D341Med (cell line): ENCODE measurements at regions not wholly inside any gene's neighbourhood (a gene's known extent, or its start where the extent isn't known, plus 50 kb on each side); places are given as distances from the start of the nearest gene placed in this dataset.

Source experiments
- DNase-seq: peaks from one replicate; pipeline ENCODE4 v3.0.0; 2012; ENCODE audit warnings: low spot score

DNA sequence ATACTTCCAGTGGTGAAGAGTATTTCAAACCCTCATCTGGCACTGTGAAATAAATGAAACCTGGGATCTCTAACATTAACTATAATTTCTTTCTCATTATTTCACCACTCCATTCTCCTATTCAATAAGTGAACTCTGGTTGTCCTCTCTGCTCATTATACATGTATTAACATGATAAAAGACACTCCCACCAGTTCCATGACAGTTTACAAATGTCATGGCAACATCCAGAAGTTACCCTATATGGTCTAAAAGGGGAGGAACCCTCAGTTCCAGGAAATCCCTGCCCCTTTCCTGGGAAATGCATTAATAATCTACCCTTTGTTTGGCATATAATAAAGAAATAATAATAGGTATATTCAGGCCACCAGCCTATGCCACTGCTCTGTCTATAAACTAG is 62.7 kb upstream of the BRINP3 start:
- DNase-seq, result no peak

DNA sequence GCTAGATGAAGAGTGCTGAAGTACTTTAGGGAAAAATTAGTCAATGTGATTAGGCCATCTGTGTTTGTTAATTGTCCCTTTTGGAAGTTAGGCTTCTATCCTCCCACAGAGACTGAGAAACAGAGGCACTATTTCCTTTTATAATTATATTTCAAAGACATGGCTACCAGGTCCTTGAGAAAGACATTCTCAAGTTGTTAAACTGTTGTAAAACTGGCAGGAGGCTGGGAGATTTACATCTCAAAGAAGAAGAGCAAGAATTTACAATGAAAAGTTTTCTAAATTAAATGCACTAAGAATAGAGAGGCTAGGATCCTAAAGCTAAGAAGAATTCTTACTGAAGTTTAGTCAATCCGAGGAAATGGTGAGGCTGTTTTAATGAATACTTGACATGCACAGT is 74.0 kb upstream of the BRINP3 start:
- DNase-seq, result no peak

DNA sequence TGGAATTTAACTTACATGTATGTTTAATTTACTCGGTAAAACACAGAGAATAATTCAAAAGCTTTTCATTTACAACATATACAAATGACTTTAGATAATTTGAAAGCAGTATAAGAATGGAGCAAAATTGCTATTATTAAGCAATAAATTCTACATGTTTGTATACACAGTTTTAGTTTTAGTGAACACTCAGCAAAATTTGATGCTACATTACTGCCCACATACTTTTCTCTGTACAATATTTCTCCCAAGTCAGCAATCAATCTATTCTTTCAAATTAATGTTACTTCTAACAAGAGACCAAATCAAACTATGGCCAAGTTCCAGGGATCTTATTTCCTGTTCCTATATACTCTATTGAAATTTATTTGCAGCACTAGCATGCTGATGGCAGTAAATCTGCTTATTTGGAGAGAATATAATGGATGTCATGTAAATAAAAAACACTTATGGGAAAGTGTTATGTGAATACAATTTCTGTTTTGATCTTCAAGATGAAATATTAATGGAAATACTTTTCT is 82.6 kb upstream of the BRINP3 start:
- DNase-seq, result no peak

DNA sequence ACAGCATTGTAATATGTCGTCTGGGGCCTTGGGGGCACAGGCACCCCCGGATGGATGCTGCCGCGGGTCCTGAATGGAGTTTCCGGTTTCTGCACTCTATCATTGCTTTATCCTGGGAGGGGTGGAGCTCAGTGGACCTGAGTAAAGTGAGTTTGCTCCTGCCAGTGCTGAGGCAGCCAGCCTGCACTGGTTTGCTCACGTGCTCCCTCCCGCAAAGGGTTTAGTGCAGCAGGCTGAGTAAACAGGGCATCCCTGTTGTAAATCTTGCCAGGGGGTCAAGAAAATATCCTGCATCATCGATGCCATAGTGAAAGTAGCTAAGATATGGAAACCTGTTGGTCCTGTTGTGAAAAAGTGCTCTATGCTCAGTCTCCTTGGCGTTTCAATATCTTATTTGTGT is 85.6 kb upstream of the BRINP3 start:
- DNase-seq, result no peak

DNA sequence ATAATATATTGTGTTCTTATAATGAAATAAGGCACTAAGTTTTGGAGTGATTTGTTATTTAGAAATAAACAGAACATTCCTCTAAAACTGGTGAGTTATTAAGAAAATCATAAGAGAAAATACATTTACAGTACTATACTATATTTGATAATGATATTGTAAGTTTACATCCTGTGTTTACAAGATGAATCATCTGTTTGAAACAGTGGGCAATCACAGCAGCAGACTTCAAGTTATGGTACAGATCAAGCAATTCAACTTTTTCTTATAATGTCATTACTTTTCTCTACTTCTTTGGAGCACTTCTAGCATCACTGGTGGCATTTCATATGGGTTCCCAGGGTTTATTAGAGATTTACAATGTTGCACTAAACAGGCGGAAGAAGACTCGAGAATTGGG is 86.5 kb upstream of the BRINP3 start:
- DNase-seq, result no peak

DNA sequence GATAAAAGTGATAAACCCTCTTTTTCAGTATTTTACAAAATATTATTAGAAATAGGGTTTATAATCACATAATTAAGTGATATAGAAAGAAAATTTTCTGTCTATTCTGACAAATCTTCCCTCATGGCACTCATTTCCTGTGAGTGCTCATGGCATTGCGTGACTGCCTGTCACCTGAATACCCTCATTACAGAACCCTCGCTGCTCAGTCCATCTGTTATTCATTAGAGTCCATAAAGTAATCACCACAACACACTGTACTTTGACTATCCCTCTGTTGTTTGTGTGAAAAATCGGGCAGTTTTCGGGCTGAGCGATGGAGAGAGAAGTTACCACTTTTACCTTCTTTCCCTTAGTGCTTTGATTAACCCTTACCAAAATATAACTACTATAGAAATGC is 100.4 kb upstream of the BRINP3 start:
- no peak for DNase-seq

DNA sequence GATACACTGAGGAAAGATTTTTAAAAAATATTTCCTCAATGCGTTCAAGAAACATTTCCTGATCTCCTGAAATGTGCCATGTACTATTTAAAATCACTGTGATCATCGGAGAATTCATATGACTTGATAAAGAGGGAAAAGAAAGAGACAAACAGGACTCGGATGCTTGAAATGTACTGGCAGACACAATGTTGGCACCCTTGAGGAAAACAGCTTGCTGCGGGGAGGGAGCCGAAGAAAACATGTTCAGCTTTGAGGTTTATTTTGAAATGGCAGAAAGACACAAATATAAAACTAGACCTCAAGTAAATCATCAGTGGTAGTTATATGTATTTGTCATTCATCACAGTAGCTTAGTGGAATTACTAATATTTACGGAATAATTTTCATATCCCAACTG is 100.9 kb upstream of the BRINP3 start:
- DNase-seq, result no peak

DNA sequence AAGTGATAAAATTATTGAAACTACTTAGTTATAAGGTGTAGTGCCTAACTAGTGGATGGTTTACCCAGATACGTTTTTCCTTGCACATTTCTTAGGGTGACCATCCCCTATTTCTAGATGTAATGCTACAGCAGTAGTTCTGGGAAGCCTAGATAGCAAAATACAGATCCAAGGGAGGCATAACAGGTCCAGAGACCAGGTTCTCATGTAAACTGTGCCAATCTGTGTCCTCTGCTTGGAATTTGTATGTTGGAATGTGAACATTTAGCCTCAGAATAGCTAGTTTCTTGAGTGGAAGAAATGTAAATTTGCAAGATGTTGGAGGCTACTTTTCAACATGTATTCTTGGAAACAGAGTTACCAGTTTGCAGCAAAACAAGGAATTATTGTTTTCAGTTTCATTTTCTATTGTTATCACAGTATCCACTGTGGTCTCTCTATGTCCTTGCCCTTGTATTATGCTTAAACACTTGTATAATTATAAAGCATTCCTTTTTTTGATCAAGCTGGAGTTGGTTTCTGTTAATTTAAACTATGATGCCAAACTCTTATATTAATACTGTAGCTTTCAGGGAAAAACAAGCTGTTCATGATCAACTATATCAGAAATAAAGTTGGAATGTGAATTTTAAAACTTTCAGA is 102.0 kb upstream of the BRINP3 start:
- DNase-seq, result no peak

DNA sequence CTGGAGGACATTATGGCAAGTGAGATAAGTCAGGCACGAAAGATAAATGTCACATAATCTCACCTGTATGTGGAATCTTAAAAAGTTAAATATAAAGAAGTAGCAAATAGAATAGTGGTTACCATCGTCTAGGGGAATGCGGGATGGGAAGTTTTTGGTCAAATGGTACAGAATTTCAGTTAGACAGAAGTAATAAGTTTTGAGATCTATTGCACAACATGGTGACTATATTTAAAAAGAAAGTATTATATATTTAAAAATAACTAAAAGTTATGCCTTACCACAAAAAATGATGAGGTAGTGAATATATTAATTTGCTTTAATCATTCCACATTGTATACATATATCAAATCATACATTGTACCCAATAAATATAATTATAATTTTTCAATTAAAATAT is 106.2 kb upstream of the BRINP3 start:
- DNase-seq, result no peak

DNA sequence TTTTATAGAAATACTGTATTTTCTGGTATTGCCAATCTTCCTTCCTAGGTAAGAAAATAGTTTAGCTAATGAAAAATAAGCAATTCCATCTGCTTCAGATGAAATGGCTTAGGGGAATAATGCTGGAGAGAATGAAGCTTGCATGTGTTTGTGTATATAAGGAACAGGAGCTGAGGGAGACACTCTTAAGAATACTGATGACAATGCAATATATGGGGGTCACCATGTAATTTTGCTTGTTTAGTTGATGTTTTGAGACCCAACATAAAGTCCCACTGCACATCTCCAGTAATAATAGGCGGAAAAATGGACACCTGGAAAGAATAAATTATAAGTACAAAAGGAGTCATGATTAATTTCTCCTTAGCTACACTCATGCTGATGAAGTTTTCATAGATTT is 110.8 kb upstream of the BRINP3 start:
- no peak for DNase-seq

DNA sequence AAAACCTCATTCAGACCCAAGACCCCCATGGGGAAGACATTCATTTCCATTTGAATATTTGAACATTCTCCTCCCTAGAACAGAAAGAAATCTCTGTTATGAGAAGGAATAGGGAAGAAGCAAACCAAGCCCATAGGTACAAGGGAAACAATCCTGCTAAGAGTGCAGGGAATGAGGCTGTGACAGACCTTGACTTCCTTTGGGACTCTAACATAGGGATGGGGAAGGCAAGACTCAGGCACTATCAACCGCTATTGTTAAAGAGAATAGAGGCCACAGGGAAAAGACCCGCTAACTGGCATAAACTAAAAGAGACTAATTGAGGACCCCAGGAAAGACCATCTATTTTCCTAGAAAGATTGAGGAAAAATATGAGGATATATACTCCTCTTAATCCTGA is 117.8 kb upstream of the BRINP3 start:
- DNase-seq, result no peak

DNA sequence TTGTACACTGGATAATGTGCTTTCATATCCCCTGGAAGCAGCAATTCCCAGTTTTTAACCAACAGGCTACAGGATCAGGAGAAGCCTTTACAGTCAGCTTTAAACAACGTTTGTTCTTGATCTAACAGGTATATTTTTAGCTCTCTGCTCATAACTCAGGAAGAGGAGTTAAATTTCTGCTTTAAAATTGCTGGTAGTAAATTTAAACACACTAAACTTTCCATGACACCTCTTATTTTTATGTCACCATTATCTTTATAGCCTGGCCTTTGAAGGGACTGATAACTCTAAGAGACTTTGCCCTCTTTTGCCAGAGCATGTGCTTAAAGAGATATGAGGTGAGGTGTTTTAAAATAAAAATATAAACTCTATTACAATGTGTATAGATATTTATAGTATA is 119.6 kb upstream of the BRINP3 start:
- no peak for DNase-seq

DNA sequence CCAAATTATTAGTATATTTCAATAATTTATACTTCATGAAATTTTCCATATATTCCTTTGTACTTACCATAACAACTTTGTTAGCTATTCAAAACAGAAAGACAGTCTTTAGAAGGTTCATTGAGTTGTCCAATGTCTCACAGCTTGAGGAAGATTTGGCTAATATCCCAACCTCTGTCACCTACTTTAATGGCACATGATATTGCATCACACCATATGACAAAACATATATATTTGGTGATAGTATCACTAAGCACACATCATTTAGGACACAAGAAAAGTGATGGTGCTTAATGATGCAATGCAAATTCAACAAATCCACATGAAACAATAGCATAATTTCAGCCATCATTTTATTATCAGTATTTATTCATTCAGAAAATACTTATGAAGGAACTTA is 122.0 kb upstream of the BRINP3 start:
- no peak for DNase-seq

DNA sequence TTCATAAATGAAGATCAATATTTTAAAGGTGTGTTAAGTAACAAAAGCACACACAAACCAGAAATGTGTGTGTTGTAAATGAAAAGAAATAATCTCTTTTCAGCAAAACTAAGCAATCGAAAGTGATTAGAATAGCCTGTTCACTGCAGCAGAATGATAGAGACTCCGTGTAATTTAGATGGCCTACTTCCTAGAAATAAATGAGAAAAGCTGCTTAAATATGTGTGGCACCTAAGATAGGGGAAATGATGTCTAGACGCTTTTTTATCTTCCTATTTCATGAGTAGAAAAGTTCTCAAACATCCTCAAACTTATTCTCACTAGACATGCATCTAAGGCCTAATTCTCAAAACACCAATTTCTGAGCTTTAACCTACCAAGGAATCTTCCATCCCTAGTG is 124.7 kb upstream of the BRINP3 start:
- no peak for DNase-seq

DNA sequence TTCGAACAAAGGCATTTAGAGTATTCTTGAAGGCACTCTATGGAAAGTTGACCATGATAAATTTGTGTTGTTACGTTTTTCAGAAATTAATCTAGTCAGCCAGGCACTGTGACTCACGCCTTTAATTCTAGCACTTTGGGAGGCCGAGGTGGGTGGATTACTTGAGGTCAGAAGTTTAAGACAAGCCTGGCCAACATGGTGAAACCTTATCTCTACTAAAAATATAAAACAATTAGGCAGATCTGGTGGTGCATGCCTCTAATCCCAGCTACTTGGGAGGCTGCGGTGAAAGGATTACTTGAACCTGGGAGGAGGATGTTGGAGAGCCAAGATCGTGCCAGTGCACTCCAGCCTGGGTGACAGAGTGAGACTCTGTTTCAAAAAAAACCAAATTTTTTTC is 130.6 kb upstream of the BRINP3 start:
- DNase-seq, result no peak

DNA sequence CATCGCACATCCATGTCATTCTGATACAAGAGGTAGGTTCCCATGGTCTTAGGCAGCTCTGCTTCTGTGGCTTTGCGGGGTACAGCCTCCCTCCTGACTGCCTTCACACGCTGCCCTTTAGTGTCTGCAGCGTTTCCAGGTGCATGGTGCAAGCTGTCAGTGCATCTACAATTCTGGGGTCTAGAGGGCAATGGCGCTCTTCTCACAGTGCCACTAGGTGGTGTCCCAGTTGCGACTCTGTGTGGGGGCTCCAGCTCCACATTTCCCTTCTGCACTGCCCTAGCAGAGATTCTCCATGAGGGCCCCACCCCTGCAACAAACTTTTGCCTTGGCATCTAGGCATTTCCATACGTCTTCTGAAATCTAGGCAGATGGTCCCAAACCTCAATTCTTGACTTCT is 138.2 kb upstream of the BRINP3 start:
- no peak for DNase-seq

DNA sequence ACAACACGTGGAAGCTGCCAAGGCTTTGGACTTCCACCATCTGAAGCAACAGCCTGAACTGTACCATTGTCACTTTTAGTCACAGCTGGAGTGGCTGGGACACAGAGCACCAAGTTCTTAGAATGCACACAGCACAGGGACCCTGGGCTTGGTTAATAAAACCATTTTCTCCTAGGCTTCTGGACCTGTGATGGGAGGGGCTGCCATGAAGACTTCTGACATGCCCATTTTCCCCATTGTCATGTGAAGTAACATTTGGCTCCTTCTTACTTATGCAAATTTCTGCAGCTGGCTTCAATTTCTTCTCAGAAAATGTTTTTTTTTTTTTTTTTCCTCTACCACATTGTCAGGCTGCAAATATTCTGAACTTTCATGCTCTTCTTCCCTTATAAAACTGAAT is 138.6 kb upstream of the BRINP3 start:
- DNase-seq, result no peak

DNA sequence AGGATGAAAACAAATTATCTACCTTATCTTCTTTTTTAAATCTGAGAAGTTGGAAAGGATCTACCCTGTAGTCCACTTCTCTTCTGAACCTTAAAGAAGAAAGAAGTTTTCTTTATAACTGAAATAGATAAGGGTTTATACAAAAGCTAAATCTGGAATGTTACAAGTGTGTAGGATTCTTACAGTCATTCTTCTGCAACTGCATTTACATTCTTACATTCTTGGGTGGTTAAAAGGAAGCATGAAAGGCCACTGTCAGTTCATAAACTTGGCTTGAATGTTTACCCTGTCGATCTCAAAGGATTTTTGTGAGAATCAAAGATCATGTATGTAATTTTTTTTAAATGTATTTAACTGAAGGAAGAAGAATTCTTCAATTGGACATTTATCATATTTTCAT is 142.1 kb upstream of the BRINP3 start:
- no peak for DNase-seq

DNA sequence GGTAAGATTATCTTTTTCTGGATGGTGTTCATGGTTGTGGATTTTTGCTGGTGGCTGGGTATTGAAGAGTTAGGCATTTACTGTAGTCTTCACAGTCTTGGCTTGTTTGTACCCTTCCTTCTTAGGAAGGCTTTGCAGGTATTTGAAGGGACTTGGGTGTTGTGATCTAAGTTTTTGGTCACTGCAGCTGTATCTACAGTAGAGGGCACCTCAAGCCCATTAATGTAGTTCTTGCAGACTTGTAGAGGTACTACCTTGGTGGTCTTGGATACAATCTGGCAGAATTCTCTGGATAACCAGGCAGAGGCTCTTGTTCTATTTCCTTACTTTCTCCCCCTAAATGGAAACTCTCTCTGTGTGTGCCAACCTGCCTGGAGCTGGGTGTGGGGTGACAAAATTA is 155.8 kb upstream of the BRINP3 start:
- no peak for DNase-seq

DNA sequence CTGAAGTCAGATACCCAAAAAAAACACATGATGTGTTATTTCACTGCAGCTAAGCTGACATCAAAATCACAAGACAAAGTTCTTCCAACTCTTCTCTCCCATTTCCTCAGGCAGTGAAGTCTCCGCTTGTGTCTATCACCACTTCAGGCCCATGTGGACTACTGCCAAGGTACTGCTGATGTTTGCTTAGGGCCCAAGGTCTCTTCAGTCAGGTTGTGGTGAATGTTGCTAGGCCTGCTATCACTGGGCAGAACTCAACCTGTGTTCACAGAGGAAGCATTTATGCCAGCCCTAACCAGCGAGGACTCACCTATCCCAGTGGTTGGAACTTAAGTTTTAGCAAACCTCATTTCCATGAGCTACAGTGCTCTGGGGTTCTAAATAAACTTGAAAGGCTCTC is 156.5 kb upstream of the BRINP3 start:
- DNase-seq, result no peak

DNA sequence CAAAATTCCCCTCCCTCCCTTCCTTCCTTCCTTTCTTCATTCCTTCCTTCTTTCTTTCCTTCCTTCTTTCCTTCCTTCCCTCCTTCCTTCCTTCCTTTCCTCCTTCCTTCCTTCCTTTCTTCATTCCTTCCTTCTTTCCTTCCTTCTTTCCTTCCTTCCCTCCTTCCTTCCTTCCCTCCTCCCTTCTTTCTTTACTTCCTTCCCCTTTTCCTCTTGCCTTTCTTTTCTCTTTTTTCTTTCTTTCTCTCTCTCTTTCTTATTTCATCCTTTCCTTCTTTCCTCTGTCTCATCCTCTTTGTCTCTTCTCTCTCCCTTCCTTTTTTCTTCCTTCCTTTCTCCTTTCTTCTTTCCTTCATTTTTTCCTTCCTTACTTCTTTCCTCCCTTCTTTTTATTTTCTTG is 171.9 kb upstream of the BRINP3 start:
- no peak for DNase-seq

DNA sequence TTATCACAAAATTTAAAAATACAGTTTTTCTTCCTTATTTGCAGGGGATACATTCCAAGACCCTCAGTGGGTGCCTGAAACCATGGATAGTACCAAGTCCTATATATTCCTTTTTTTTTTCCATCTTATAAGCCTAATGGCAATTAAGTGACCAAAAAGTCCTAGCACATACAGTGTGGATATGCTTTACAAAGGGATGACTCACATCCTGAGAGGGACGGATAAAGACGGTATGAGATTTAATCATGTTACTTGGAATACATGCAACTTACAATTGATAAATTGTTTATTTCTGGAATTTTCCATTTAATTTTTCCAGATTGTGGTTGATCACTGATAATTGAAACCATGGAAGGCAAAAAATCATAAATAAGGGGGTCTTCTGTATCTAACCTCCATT is 181.2 kb upstream of the BRINP3 start:
- DNase-seq, result no peak

DNA sequence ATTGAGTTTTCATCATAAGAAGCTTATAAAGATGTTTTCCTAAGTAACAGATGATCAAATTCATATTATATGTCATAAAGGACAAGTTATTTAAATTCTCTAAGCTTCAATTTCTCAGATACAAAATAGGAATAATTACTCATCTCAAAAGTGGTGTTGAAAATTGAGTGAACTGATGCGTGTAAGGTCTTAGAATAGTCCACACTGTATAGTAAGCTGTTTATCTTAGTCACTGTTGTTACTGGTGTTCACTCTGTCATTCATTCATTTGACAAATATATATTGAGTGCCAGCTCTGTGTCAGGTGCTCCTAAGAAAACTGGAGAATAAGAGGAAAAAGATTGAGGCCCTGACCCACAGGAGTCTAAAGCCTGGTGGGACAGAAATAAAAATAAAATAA is 186.3 kb upstream of the BRINP3 start:
- no peak for DNase-seq

DNA sequence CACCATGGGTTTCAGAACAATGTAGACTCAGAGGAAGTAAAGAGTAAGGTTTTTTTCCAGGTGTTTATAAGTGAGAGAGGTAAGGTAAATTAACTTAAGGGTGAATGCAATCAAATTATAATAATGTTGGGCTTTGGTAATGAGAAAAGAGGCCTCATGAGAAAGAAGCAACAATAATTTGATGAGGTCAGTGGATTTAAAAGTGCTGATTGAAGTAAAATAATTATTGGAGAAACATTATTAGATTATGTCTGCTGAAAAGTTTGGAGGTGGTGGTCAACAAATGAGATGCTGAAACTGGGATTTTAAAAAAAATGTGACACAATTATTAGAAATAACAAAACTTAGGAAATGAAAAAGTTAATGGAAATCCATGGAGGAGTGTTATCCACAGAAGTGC is 187.4 kb upstream of the BRINP3 start:
- DNase-seq, result no peak

DNA sequence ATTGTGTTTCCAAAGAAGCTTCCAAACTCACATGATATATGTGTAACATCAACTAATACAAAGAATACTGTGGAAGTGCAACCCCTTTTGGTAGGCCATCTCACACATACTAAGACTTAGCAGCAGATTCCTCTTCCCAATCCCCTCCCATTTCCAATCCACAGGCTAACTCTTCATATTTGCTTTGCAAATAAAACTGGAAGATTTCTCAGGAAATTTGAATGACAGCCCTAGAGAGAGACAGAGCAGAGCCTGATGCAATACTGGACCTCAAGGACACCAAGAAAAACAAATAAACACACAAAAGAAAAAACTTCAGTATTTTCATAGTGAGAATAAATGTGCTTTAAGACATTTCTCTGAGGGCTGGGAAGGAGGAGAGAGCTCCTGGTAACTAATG is 190.2 kb upstream of the BRINP3 start:
- DNase-seq, result no peak
